H9 (cell line): ENCODE measurements at regions not wholly inside any gene's neighbourhood (a gene's known extent, or its start where the extent isn't known, plus 50 kb on each side); places are given as distances from the start of the nearest gene placed in this dataset.

ENCODE experiments used
- DNase-seq: peaks from one replicate; pipeline ENCODE4 v3.0.0-alpha.2; 2017
- H2AFZ ChIP-seq: one replicate; pipeline ENCODE4 v1.6.1; 2013; ENCODE audit warnings: mild to moderate bottlenecking, low read length, control low read depth, moderate library complexity
- H2AK5ac ChIP-seq: 2 replicates; pipeline ENCODE4 v1.6.1; 2013; ENCODE audit warnings: low read length, control low read depth, mixed read lengths; ENCODE audit not compliant: insufficient read length
- H2BK120ac ChIP-seq: one replicate; pipeline ENCODE4 v1.6.1; 2013; ENCODE audit warnings: low read depth, mild to moderate bottlenecking, low read length, control low read depth, inconsistent platforms; ENCODE audit not compliant: poor library complexity, severe bottlenecking
- H2BK12ac ChIP-seq: 2 replicates; pipeline ENCODE4 v1.6.1; 2013; ENCODE audit warnings: low read length, control low read depth, mixed read lengths, low read depth; ENCODE audit not compliant: insufficient read length
- H2BK15ac ChIP-seq: 2 replicates; pipeline ENCODE4 v1.6.1; 2013; ENCODE audit warnings: low read depth, low read length, control low read depth
- H2BK20ac ChIP-seq: one replicate; pipeline ENCODE4 v1.6.1; 2013; ENCODE audit warnings: low read depth, mild to moderate bottlenecking, low read length, control low read depth, inconsistent platforms; ENCODE audit not compliant: poor library complexity, severe bottlenecking
- H2BK5ac ChIP-seq: 2 replicates; pipeline ENCODE4 v1.6.1; 2013; ENCODE audit warnings: low read length, control low read depth, mixed read lengths; ENCODE audit not compliant: insufficient read length
- H3K14ac ChIP-seq: 2 replicates; pipeline ENCODE4 v1.6.1; 2013; ENCODE audit warnings: low read length, control low read depth; ENCODE audit not compliant: insufficient read depth
- H3K18ac ChIP-seq: 2 replicates; pipeline ENCODE4 v1.6.1; 2013; ENCODE audit warnings: low read depth, mild to moderate bottlenecking, mixed read lengths, low read length, control low read depth; ENCODE audit not compliant: insufficient read length
- H3K23ac ChIP-seq: 2 replicates; pipeline ENCODE4 v1.6.1; 2013; ENCODE audit warnings: low read length, control low read depth, mixed read lengths, low read depth; ENCODE audit not compliant: insufficient read length
- H3K23me2 ChIP-seq: 2 replicates; pipeline ENCODE4 v1.6.1; 2013; ENCODE audit warnings: low read depth, mild to moderate bottlenecking, mixed read lengths, low read length, control low read depth; ENCODE audit not compliant: insufficient read length, poor library complexity, severe bottlenecking
- H3K27ac ChIP-seq: 2 replicates; pipeline ENCODE4 v1.5.1; 2013; ENCODE audit warnings: low read length, control low read depth, mixed read lengths, low read depth; ENCODE audit not compliant: insufficient read length
- H3K27me3 ChIP-seq: 2 replicates; pipeline ENCODE4 v1.6.1; 2013; ENCODE audit warnings: low read length, control low read depth, inconsistent platforms; ENCODE audit not compliant: insufficient read depth
- H3K4ac ChIP-seq: 2 replicates; pipeline ENCODE4 v1.6.1; 2013; ENCODE audit warnings: low read depth, mild to moderate bottlenecking, control low read depth, inconsistent platforms, low read length, moderate library complexity
- H3K4me1 ChIP-seq: 2 replicates; pipeline ENCODE4 v1.6.1; 2013; ENCODE audit warnings: low read length, control low read depth, inconsistent platforms; ENCODE audit not compliant: insufficient read depth
- H3K4me2 ChIP-seq: 2 replicates; pipeline ENCODE4 v1.6.1; 2013; ENCODE audit warnings: low read length, control low read depth, mixed read lengths; ENCODE audit not compliant: insufficient read length, insufficient read depth
- H3K56ac ChIP-seq: 2 replicates; pipeline ENCODE4 v1.6.1; 2013; ENCODE audit warnings: low read depth, mild to moderate bottlenecking, mixed read lengths, low read length, control low read depth; ENCODE audit not compliant: insufficient read length
- H3K79me1 ChIP-seq: 2 replicates; pipeline ENCODE4 v1.6.1; 2013; ENCODE audit warnings: low read depth, mild to moderate bottlenecking, moderate library complexity, low read length, control low read depth, inconsistent platforms; ENCODE audit not compliant: insufficient read depth, poor library complexity, severe bottlenecking
- H3K79me2 ChIP-seq: 2 replicates; pipeline ENCODE4 v1.6.1; 2013; ENCODE audit warnings: low read length, control low read depth, inconsistent platforms; ENCODE audit not compliant: insufficient read depth
- H3K9ac ChIP-seq: 2 replicates; pipeline ENCODE4 v1.6.1; 2013; ENCODE audit warnings: low read length, control low read depth, mixed read lengths; ENCODE audit not compliant: insufficient read length; ENCODE audit errors: extremely low read depth
- H3K9me3 ChIP-seq: one replicate; pipeline ENCODE4 v1.6.1; 2013; ENCODE audit warnings: low read depth, low read length, inconsistent platforms; ENCODE audit not compliant: control insufficient read depth
- H3T11ph ChIP-seq: one replicate; pipeline ENCODE4 v1.6.1; 2013; ENCODE audit warnings: mild to moderate bottlenecking, low read length, control low read depth, inconsistent platforms
- H4K20me1 ChIP-seq: one replicate; pipeline ENCODE4 v1.6.1; 2013; ENCODE audit not compliant: control insufficient read depth, insufficient read length, insufficient read depth
- H4K5ac ChIP-seq: 2 replicates; pipeline ENCODE4 v1.6.1; 2013; ENCODE audit warnings: low read depth, mild to moderate bottlenecking, mixed read lengths, low read length, control low read depth; ENCODE audit not compliant: insufficient read length
- H4K8ac ChIP-seq: replicated peaks from 2 replicates; pipeline ENCODE4 v1.6.1; 2013; ENCODE audit warnings: low read length, control low read depth, mixed read lengths, low read depth; ENCODE audit not compliant: insufficient read length
- H4K91ac ChIP-seq: 2 replicates; pipeline ENCODE4 v1.6.1; 2013; ENCODE audit warnings: low read depth, mild to moderate bottlenecking, moderate library complexity, mixed read lengths, low read length, control low read depth; ENCODE audit not compliant: insufficient read length
- H3K27ac Mint-ChIP-seq, 3 experiments: 2 replicates in 2 of 3; 3 replicates in 1 of 3; pipeline ENCODE4 v1.8.0; 2020 to 2021; ENCODE audit warnings: mixed read lengths in 3 of 3, mild to moderate bottlenecking in 1 of 3, moderate library complexity in 1 of 3
- H3K27me3 Mint-ChIP-seq: 2 replicates; pipeline ENCODE4 v1.8.0; 2021; ENCODE audit warnings: low read depth, mild to moderate bottlenecking, moderate library complexity, mixed read lengths
- H3K36me3 Mint-ChIP-seq, 3 experiments: 2 replicates in 2 of 3; 3 replicates in 1 of 3; pipeline ENCODE4 v1.8.0; 2020 to 2021; ENCODE audit warnings: low read depth in 3 of 3, mixed read lengths in 3 of 3; ENCODE audit not compliant: insufficient read depth in 1 of 3
- H3K4me1 Mint-ChIP-seq, 2 experiments: 2 replicates each; pipeline ENCODE4 v1.8.0; 2020; ENCODE audit warnings: mixed read lengths in 2 of 2
- H3K4me3 Mint-ChIP-seq, 2 experiments: 2 replicates in 1 of 2; 3 replicates in 1 of 2; pipeline ENCODE4 v1.8.0; 2020 to 2021; ENCODE audit warnings: mild to moderate bottlenecking in 2 of 2, mixed read lengths in 2 of 2, moderate library complexity in 1 of 2
- H3K9me3 Mint-ChIP-seq, 2 experiments: 2 replicates in 1 of 2; 3 replicates in 1 of 2; pipeline ENCODE4 v1.8.0; 2020; ENCODE audit warnings: mild to moderate bottlenecking in 2 of 2, mixed read lengths in 2 of 2, moderate library complexity in 1 of 2
- CTCF ChIP-seq: fragments of 200-600 bp; sonication (generic); conservative IDR thresholded peaks from 3 replicates; pipeline ENCODE4 v1.8.0; 2021; ENCODE audit warnings: antibody characterized with exemption, mild to moderate bottlenecking
- WGBS: extraction: QIAGEN DNeasy Blood & Tissue Kit; methylation state at CpG from one replicate; pipeline ENCODE4 v1.1.7; 2013; ENCODE audit warnings: missing lambda C conversion rate, low lambda C conversion rate, mixed read lengths; ENCODE audit not compliant: insufficient read length; ENCODE audit errors: extremely low coverage; 5-methylcytosine and 5-hydroxymethylcytosine counted together

- H3K4me1 Mint-ChIP-seq, result no peaks in the 10 kb centered on the region
- WGBS, result no CpG with 5 or more reads among the region's 3 CpGs
These were observed 321.4 kb downstream of the CYP26B1 start for GRCh38 chr2:71826299-71826698.

More at GRCh38 chr2:71826299-71826698, 321.4 kb downstream of the CYP26B1 start:
- H3K23ac ChIP-seq, result no peak overlapping the region
- no peak overlapping the region for H3T11ph ChIP-seq
- H4K5ac ChIP-seq, result no peak overlapping the region
- Mint-ChIP-seq H3K27ac (no peak overlapping the region), H3K9me3 (peaks cover 15 to 19% of the 10 kb centered on the region in 2 experiments), H3K27me3 (peaks cover 1% of the 10 kb centered on the region; the same call in 1 of the 2 replicates), H3K4me3 (no peak overlapping the region), H3K36me3 (peaks cover 0 to 10% (median 0%) of the 10 kb centered on the region in 3 experiments; a peak in 1 of 7 replicates)
- no peak overlapping the region for H3K4ac ChIP-seq
- no peak overlapping the region for H2BK12ac ChIP-seq
- H3K23me2 ChIP-seq, result no peaks in the 10 kb centered on the region
- no peak overlapping the region for H2BK5ac ChIP-seq
- H3K79me1 ChIP-seq, result no peaks in the 10 kb centered on the region
- H3K9me3 ChIP-seq, result no peaks in the 10 kb centered on the region
- no peak overlapping the region for H2AFZ ChIP-seq
- H2BK120ac ChIP-seq, result no peak overlapping the region
- H2BK15ac ChIP-seq, result no peak overlapping the region
- no peak overlapping the region for H2AK5ac ChIP-seq
- no peak overlapping the region for H4K8ac ChIP-seq
- H2BK20ac ChIP-seq, result no peak overlapping the region
- no peaks in the 10 kb centered on the region for H4K20me1 ChIP-seq
- no peak overlapping the region for H3K18ac ChIP-seq
- H4K91ac ChIP-seq, result no peak overlapping the region
- no peaks in the 10 kb centered on the region for H3K4me1 ChIP-seq
- no peak overlapping the region for H3K27ac ChIP-seq
- no peak overlapping the region for H3K56ac ChIP-seq
- H3K79me2 ChIP-seq, result no peaks in the 10 kb centered on the region
- no peak overlapping the region for H3K4me2 ChIP-seq
- no peak overlapping the region for H3K14ac ChIP-seq
- no peak for TF ChIP-seq CTCF
- H3K9ac ChIP-seq, result no peak overlapping the region
- no peaks in the 10 kb centered on the region for H3K27me3 ChIP-seq
- no peak for DNase-seq
